Endodermal cell (in vitro differentiated cells): ENCODE measurements at regions not wholly inside any gene's neighbourhood (a gene's known extent, or its start where the extent isn't known, plus 50 kb on each side); places are given as distances from the start of the nearest gene placed in this dataset.

Source experiments
- DNase-seq: peaks from one replicate; pipeline ENCODE4 v3.0.0-alpha.2; 2017
- H3K27ac ChIP-seq: 2 replicates; pipeline ENCODE4 v1.5.1; 2013; ENCODE audit warnings: mild to moderate bottlenecking, low read depth, low read length, moderate library complexity
- H3K27me3 ChIP-seq: 2 replicates; pipeline ENCODE4 v1.6.1; 2013; ENCODE audit warnings: mild to moderate bottlenecking, low read length, moderate library complexity; ENCODE audit not compliant: insufficient read depth, control insufficient read depth, poor library complexity, severe bottlenecking
- H3K36me3 ChIP-seq: 2 replicates; pipeline ENCODE4 v1.7.0; 2013; ENCODE audit warnings: mild to moderate bottlenecking, low read length, moderate library complexity; ENCODE audit not compliant: control insufficient read depth, insufficient read depth
- H3K4me1 ChIP-seq: one replicate; pipeline ENCODE4 v1.7.0; 2013; ENCODE audit warnings: low read length; ENCODE audit not compliant: control insufficient read depth, insufficient read depth
- H3K4me3 ChIP-seq: 2 replicates; pipeline ENCODE4 v1.5.1; 2013; ENCODE audit warnings: mild to moderate bottlenecking, low read length, moderate library complexity
- H3K9ac ChIP-seq: 2 replicates; pipeline ENCODE4 v1.6.1; 2013; ENCODE audit warnings: mild to moderate bottlenecking, low read length, moderate library complexity; ENCODE audit not compliant: poor library complexity, severe bottlenecking; ENCODE audit errors: extremely low read depth
- H3K9me3 ChIP-seq: 2 replicates; pipeline ENCODE4 v1.6.1; 2013; ENCODE audit warnings: mild to moderate bottlenecking, low read length, moderate library complexity; ENCODE audit not compliant: control insufficient read depth
- H3K27ac Mint-ChIP-seq: 2 replicates; pipeline ENCODE4 v1.8.0; 2020; ENCODE audit warnings: mixed read lengths
- H3K27me3 Mint-ChIP-seq: 2 replicates; pipeline ENCODE4 v1.8.0; 2021; ENCODE audit warnings: mild to moderate bottlenecking, mixed read lengths; ENCODE audit not compliant: insufficient read depth
- H3K36me3 Mint-ChIP-seq: 2 replicates; pipeline ENCODE4 v1.8.0; 2020; ENCODE audit warnings: low read depth, mixed read lengths
- H3K4me1 Mint-ChIP-seq: 2 replicates; pipeline ENCODE4 v1.8.0; 2020; ENCODE audit warnings: mixed read lengths
- H3K4me3 Mint-ChIP-seq: 2 replicates; pipeline ENCODE4 v1.8.0; 2020; ENCODE audit warnings: mild to moderate bottlenecking, moderate library complexity, mixed read lengths
- H3K9me3 Mint-ChIP-seq: 2 replicates; pipeline ENCODE4 v1.8.0; 2020; ENCODE audit warnings: mild to moderate bottlenecking, mixed read lengths
- CTCF ChIP-seq: fragments of 200-600 bp; sonication (generic); conservative IDR thresholded peaks from 2 replicates; pipeline ENCODE4 v1.5.0; 2021; ENCODE audit warnings: antibody characterized with exemption, mild to moderate bottlenecking
- WGBS, 2 experiments: methylation state at CpG; one replicate each; pipeline versions ENCODE4 v1.1.5 to v1.1.7; 2013; ENCODE audit warnings: missing lambda C conversion rate in 2 of 2, mixed read lengths in 1 of 2; ENCODE audit not compliant: insufficient coverage in 1 of 2, insufficient read length in 1 of 2; 5-methylcytosine and 5-hydroxymethylcytosine counted together

GRCh38 chr18:24940416-24940815 lies 411.6 kb downstream of the ZNF521 start:
- no peak overlapping the region for H3K27ac Mint-ChIP-seq
- peaks cover 6% of the 10 kb centered on the region for H3K4me1 Mint-ChIP-seq
- Histone ChIP-seq H3K4me1 (no peaks in the 10 kb centered on the region), H3K9me3 (no peaks in the 10 kb centered on the region), H3K4me3 (no peak overlapping the region), H3K27me3 (no peaks in the 10 kb centered on the region), H3K36me3 (no peaks in the 10 kb centered on the region), H3K9ac (no peak overlapping the region), H3K27ac (no peak overlapping the region)
- TF ChIP-seq CTCF: no peak
- no peaks in the 10 kb centered on the region for H3K36me3 Mint-ChIP-seq
- peaks cover 4% of the 10 kb centered on the region for H3K27me3 Mint-ChIP-seq
- 93 to 100% methylated on average over 4 to 6 of the region's 6 CpGs for WGBS, 2 experiments
- no peak for DNase-seq
- no peak overlapping the region for H3K4me3 Mint-ChIP-seq
- H3K9me3 Mint-ChIP-seq: no peaks in the 10 kb centered on the region

DNA sequence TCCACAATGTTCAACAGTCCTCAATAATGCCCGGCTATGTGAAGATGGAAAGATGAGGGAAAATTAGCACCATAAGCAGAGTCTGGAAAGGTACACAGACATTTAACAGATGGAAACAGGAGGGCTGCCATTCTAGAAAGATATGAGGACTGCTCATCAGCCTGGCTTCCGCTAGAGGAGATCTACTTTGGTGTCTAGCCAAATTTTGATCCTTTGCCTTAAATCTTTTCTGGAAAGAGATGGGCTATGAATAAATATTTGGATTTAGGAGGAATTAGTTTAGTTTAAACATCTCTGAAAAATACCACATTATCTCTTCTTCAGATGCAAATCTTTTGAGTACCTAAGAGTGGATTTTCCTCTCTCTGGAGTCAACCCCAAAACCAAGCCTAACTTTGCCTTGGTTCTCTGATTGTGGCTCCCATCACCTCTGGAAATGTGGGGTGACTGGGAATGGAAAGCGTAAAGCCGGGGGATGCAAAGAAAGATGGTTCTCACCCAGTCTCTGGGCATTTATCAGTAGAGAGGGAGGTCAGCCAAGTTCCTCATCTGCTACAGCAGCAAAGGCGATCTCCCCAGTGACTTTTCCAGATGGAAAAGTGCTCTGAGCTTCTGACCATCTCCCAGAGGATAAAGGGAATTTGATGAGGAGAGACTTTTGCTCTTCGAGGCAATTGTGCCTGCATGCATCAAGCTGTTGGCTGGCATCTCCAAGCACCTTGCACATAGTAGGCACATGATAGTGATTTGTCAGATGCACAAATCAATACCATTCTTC lies 410.6 kb downstream of the ZNF521 start:
- no peaks in the 10 kb centered on the region for H3K27me3 ChIP-seq
- Mint-ChIP-seq H3K4me3 (no peak overlapping the region), H3K27me3 (peaks cover 3% of the 10 kb centered on the region), H3K9me3 (no peaks in the 10 kb centered on the region), H3K27ac (no peak overlapping the region), H3K4me1 (peaks cover 6% of the 10 kb centered on the region), H3K36me3 (no peaks in the 10 kb centered on the region)
- WGBS, 2 experiments: 92 to 96% methylated on average over 4 to 6 of the region's 6 CpGs
- no peaks in the 10 kb centered on the region for H3K36me3 ChIP-seq
- H3K27ac ChIP-seq: no peak overlapping the region
- DNase-seq: no peak
- no peak overlapping the region for H3K9ac ChIP-seq
- H3K4me3 ChIP-seq: no peak overlapping the region
- no peak for TF ChIP-seq CTCF
- no peaks in the 10 kb centered on the region for H3K9me3 ChIP-seq
- no peaks in the 10 kb centered on the region for H3K4me1 ChIP-seq

DNA sequence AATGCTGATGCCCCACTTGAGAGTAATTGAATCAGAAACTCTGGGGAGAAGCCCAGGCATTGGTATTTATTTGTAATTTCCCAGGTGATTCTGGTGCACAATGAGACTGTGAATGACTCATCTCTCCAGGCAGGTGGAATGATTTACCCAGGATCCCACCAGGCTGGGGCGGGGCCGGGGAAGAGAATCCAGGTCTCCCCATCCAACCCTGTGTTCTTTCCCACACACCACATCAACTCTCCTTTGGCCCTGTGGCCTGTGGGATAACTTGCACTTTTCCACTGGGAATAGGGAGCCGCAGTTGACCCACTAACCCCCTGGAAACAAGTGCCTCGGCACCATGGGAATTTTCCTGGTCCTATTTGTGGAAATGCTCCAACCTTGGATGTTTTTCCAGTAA lies 409.8 kb downstream of the ZNF521 start:
- no peak overlapping the region for H3K27ac ChIP-seq
- DNase-seq: no peak
- no peak overlapping the region for H3K9ac ChIP-seq
- H3K36me3 ChIP-seq: no peaks in the 10 kb centered on the region
- H3K4me1 ChIP-seq: no peaks in the 10 kb centered on the region
- Mint-ChIP-seq H3K4me3 (no peak overlapping the region), H3K27ac (no peak overlapping the region), H3K27me3 (peaks cover 3% of the 10 kb centered on the region), H3K9me3 (no peaks in the 10 kb centered on the region), H3K4me1 (peaks cover 6% of the 10 kb centered on the region), H3K36me3 (no peaks in the 10 kb centered on the region)
- no peaks in the 10 kb centered on the region for H3K9me3 ChIP-seq
- WGBS, 2 experiments: 92 to 93% methylated on average over 3 to 4 of the region's 4 CpGs
- no peaks in the 10 kb centered on the region for H3K27me3 ChIP-seq
- H3K4me3 ChIP-seq: no peak overlapping the region
- no peak for TF ChIP-seq CTCF
